Lung (tissue), 11 donors: ENCODE measurements at regions not wholly inside any gene's neighbourhood (a gene's known extent, or its start where the extent isn't known, plus 50 kb on each side); places are given as distances from the start of the nearest gene placed in this dataset.

Experiments
- ATAC-seq: fragments of 200-7000 bp; cut with Tn5 transposase; one replicate; pipeline ENCODE4 v1.9.1; 2020; ENCODE audit warnings: moderate number of reproducible peaks; ENCODE audit not compliant: insufficient read depth, low FRiP score
- DNase-seq, 3 donors: peaks; one replicate each; pipeline ENCODE4 v3.0.0-alpha.2; 2013 to 2017
- H3K27ac ChIP-seq, 2 donors: one replicate each; pipeline ENCODE4 v1.5.1; 2013; ENCODE audit warnings: mild to moderate bottlenecking in 2 of 2, moderate library complexity in 2 of 2, control low read depth in 1 of 2, inconsistent platforms in 1 of 2, low read depth in 1 of 2, low read length in 1 of 2
- H3K27me3 ChIP-seq, 3 donors: one replicate each; pipeline ENCODE4 v1.5.1; 2013; ENCODE audit warnings: low read length in 2 of 3; ENCODE audit not compliant: control insufficient read depth in 3 of 3, insufficient read depth in 3 of 3
- H3K36me3 ChIP-seq, 4 donors: one replicate each; pipeline ENCODE4 v1.5.1; 2013; ENCODE audit warnings: low read length in 4 of 4, mild to moderate bottlenecking in 1 of 4, moderate library complexity in 1 of 4; ENCODE audit not compliant: control insufficient read depth in 4 of 4, insufficient read depth in 4 of 4
- H3K4me1 ChIP-seq, 5 donors: one replicate each; pipeline ENCODE4 v1.5.1; 2013; ENCODE audit warnings: low read length in 5 of 5, mild to moderate bottlenecking in 2 of 5, moderate library complexity in 1 of 5; ENCODE audit not compliant: control insufficient read depth in 5 of 5, insufficient read depth in 5 of 5
- H3K4me3 ChIP-seq: one replicate; pipeline ENCODE4 v1.5.1; 2013; ENCODE audit warnings: mild to moderate bottlenecking, control low read depth, moderate library complexity
- H3K9ac ChIP-seq, 2 donors: one replicate each; pipeline ENCODE4 v1.5.1; 2013; ENCODE audit warnings: low read length in 2 of 2, control low read depth in 1 of 2; ENCODE audit not compliant: insufficient read depth in 1 of 2
- H3K9me3 ChIP-seq, 4 donors: one replicate each; pipeline ENCODE4 v1.5.1; 2013; ENCODE audit warnings: low read length in 3 of 4, mild to moderate bottlenecking in 1 of 4, moderate library complexity in 1 of 4; ENCODE audit not compliant: control insufficient read depth in 4 of 4, insufficient read depth in 3 of 4
- CTCF ChIP-seq: IDR thresholded peaks from 2 replicates; pipeline ENCODE4 v1.5.1; 2012; ENCODE audit warnings: mild to moderate bottlenecking; ENCODE audit errors: control extremely low read depth, extremely low read depth
- WGBS, 2 donors: extraction: QIAGEN DNeasy Blood & Tissue Kit; methylation state at CpG; one replicate each; pipeline ENCODE4 v1.1.7; 2013; 5-methylcytosine and 5-hydroxymethylcytosine counted together
- donor health status: control.
- donor health status: control.
- donor health status: Bipolar disorder and iron deficiency.
- donor health status: healthy.
- donor health status: DM: yes; HTN: yes; CAD: no.

GRCh38 chr12:11513288-11513687 is 117.9 kb upstream of the PRB2 start:
- TF ChIP-seq CTCF, result no peak
- WGBS, 2 donors, result 75 to 88% methylated on average over 4 of the region's 4 CpGs
- DNase-seq (no peak), ATAC-seq (no peak)
- no peaks in the 10 kb centered on the region for H3K36me3 ChIP-seq
- no peak overlapping the region for H3K27ac ChIP-seq
- no peak overlapping the region for H3K9ac ChIP-seq
- H3K9me3 ChIP-seq, result no peaks in the 10 kb centered on the region
- no peak overlapping the region for H3K4me3 ChIP-seq
- H3K27me3 ChIP-seq, result peaks cover 0 to 4% (median 0%) of the 10 kb centered on the region in 3 donors
- no peaks in the 10 kb centered on the region for H3K4me1 ChIP-seq

DNA sequence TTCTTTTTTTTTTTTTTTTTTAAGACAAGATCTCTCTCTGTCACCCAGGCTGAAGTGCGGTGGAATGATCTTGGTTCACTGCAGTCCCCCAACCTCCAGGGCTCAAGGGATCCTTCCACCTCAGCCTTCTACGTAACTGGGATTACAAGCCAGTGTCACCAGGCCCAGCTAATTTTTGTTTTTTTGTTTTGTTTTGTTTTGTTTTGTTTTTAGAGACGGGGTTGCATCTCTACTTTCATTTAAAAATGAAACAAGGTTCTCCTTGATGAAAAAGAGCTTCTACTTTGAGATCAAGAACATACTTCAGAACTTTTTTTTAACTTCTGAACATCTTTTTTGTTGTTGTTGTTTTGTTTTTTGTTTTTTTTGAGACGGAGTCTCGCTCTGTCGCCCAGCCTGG is 121.7 kb upstream of the PRB2 start:
- WGBS, 2 donors, result 91 to 93% methylated on average over 6 of the region's 6 CpGs
- H3K9ac ChIP-seq, result no peak overlapping the region
- TF ChIP-seq CTCF, result no peak
- no peaks in the 10 kb centered on the region for H3K36me3 ChIP-seq
- H3K4me3 ChIP-seq, result no peak overlapping the region
- no peak overlapping the region for H3K27ac ChIP-seq
- no peaks in the 10 kb centered on the region for H3K27me3 ChIP-seq
- ATAC-seq (no peak), DNase-seq (no peak)
- H3K9me3 ChIP-seq, result no peaks in the 10 kb centered on the region
- no peaks in the 10 kb centered on the region for H3K4me1 ChIP-seq

DNA sequence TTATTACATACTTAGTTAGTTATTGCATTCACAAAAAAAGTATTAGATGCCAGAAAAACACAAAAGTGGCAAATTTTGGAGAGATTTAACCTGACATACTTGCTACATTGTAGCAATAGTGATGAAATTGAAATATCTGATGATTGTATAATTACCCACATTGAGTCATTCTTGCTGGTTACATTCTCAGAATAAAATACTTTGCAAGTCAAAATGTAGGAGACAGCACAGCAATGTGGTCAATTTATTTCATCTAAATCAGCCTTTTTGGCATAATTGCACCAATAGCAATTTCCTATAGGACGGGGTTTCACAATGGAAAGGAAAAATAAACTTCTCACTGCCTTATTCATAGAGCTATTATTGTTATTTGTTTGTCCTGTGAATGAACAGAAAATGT is 125.0 kb upstream of the ETV6 start:
- Histone ChIP-seq H3K36me3 (no peaks in the 10 kb centered on the region), H3K4me1 (no peaks in the 10 kb centered on the region), H3K27ac (no peak overlapping the region), H3K9ac (no peak overlapping the region), H3K4me3 (no peak overlapping the region), H3K27me3 (no peaks in the 10 kb centered on the region), H3K9me3 (no peaks in the 10 kb centered on the region)
- WGBS, 2 donors, result 39 to 55% methylated on average over 1 of the region's 1 CpG
- DNase-seq, result no peak
- no peak for ATAC-seq
- no peak for TF ChIP-seq CTCF

DNA sequence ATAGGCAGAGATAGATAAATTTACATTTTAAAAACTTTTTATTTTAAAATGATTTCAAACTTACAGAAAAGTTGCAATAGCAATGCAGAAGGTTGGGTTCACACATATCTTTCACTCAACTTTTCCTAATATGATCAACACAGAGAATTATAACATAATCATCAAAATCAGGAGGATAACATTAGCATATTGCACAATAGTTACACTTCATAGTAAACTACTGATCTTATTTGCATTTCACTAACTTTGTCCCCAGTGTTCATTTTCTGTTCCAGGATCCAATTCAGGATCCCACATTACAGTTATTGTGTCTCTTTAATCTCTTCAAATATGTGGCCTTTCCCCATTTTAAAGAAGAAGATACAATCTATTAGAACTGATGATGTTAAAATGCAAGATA is 115.4 kb upstream of the ETV6 start:
- ATAC-seq, result no peak
- H3K27me3 ChIP-seq, result no peaks in the 10 kb centered on the region
- H3K4me1 ChIP-seq, result no peaks in the 10 kb centered on the region
- no peak overlapping the region for H3K27ac ChIP-seq
- no peak overlapping the region for H3K4me3 ChIP-seq
- H3K36me3 ChIP-seq, result no peaks in the 10 kb centered on the region
- H3K9me3 ChIP-seq, result peaks cover 0 to 2% (median 0%) of the 10 kb centered on the region in 4 donors
- no peak for TF ChIP-seq CTCF
- no peak overlapping the region for H3K9ac ChIP-seq
- DNase-seq, result no peak
